HCT116 (cell line): ENCODE measurements at regions not wholly inside any gene's neighbourhood (a gene's known extent, or its start where the extent isn't known, plus 50 kb on each side); places are given as distances from the start of the nearest gene placed in this dataset.

ENCODE experiments used
- ATAC-seq: fragments of 200-7000 bp; cut with Tn5 transposase; 2 replicates; pipeline ENCODE4 v1.9.1; 2020; ENCODE audit warnings: mild to moderate bottlenecking, moderate library complexity
- BruUV-seq: library from RNA; stranded (reverse); fragments of 400-500 nt; replicated peaks from 2 replicates; lab custom pipeline; 2021; lab: Mats Ljungman, UMichigan
- CTCF ChIA-PET: fragments of 300-600 bp; sonication (Branson Sonifier 250); formaldehyde crosslinking; loops from one replicate; lab custom pipeline; 2021; ENCODE audit warnings: antibody characterized with exemption; lab: Charles Lee
- POLR2A ChIA-PET: fragments of 300-600, 350-600 bp; sonication (Branson Sonifier 250); formaldehyde crosslinking; loops from one replicate; lab custom pipeline; 2021; ENCODE audit warnings: antibody characterized with exemption; lab: Charles Lee
- RAD21 ChIA-PET, 2 experiments: fragments of 300-600 bp; sonication (Branson Sonifier 250); formaldehyde crosslinking; loops; one replicate each; lab custom pipeline; 2023; ENCODE audit warnings: low total read pairs in 2 of 2; ENCODE audit not compliant: uncharacterized antibody in 2 of 2, unreplicated experiment in 2 of 2, low non-redundant PET in 1 of 2; lab: Charles Lee
- DNase-seq: peaks from one replicate; pipeline ENCODE4 v3.0.0-alpha.2; 2010; ENCODE audit warnings: low read depth, low spot score
- H2AFZ ChIP-seq: fragments of 200-600 bp; shearing (Covaris generic), sonication (generic); 2 replicates; pipeline ENCODE4 v1.6.1; 2017; ENCODE audit warnings: low read depth, mixed run types, mixed read lengths, antibody characterized with exemption, low read length; ENCODE audit not compliant: poor library complexity, severe bottlenecking
- H3K27ac ChIP-seq: 2 replicates; pipeline ENCODE4 v1.5.1; 2012; ENCODE audit warnings: low read depth, low read length
- H3K27me3 ChIP-seq: fragments of 200-600 bp; sonication (generic); 2 replicates; pipeline ENCODE4 v1.6.1; 2016; ENCODE audit warnings: mixed run types, low read length, mixed read lengths; ENCODE audit not compliant: insufficient read depth
- H3K36me3 ChIP-seq, 2 experiments: fragments of 200-500 bp in 1 of 2; fragments of 200-600 bp in 1 of 2; sonication (Bioruptor generic) in 1 of 2; sonication (generic) in 1 of 2; 2 replicates each; pipeline versions ENCODE4 v1.5.1 to v1.6.1; 2014 to 2016; ENCODE audit warnings: low read length in 2 of 2, inconsistent platforms in 1 of 2, mixed read lengths in 1 of 2, mixed run types in 1 of 2; ENCODE audit not compliant: insufficient read depth in 2 of 2, control insufficient read depth in 1 of 2
- H3K4me1 ChIP-seq, 2 experiments: fragments of 200-600 bp in 1 of 2; sonication (generic) in 1 of 2; 2 replicates each; pipeline versions ENCODE4 v1.5.1 to v1.6.1; 2012 to 2017; ENCODE audit warnings: low read length in 2 of 2, inconsistent platforms in 1 of 2, mild to moderate bottlenecking in 1 of 2, mixed read lengths in 1 of 2, mixed run types in 1 of 2, moderate library complexity in 1 of 2; ENCODE audit not compliant: insufficient read depth in 2 of 2, control insufficient read depth in 1 of 2
- H3K4me2 ChIP-seq: fragments of 200-600 bp; sonication (generic); 2 replicates; pipeline ENCODE4 v1.6.1; 2017; ENCODE audit warnings: mixed run types, low read length, mixed read lengths
- H3K4me3 ChIP-seq, 2 experiments: fragments of 200-600 bp in 1 of 2; sonication (generic) in 1 of 2; replicated peaks in 1 of 2; 2 replicates each; pipeline ENCODE4 v1.5.1; 2011 to 2016; ENCODE audit warnings: low read length in 2 of 2, control low read depth in 1 of 2, low read depth in 1 of 2, mild to moderate bottlenecking in 1 of 2, mixed read lengths in 1 of 2, mixed run types in 1 of 2
- H3K79me2 ChIP-seq: fragments of 200-600 bp; sonication (generic); 2 replicates; pipeline ENCODE4 v1.6.1; 2017; ENCODE audit warnings: mild to moderate bottlenecking, mixed run types, low read length, moderate library complexity, mixed read lengths; ENCODE audit not compliant: insufficient read depth
- H3K9ac ChIP-seq: fragments of 200-600 bp; sonication (generic); 2 replicates; pipeline ENCODE4 v1.6.1; 2016; ENCODE audit warnings: low read length, mixed read lengths
- H3K9me2 ChIP-seq: fragments of 200-600 bp; sonication (generic), shearing (Covaris generic); 2 replicates; pipeline ENCODE4 v1.6.1; 2017; ENCODE audit warnings: mixed run types, mild to moderate bottlenecking, moderate library complexity; ENCODE audit not compliant: insufficient read depth
- H3K9me3 ChIP-seq, 2 experiments: fragments of 200-500 bp in 1 of 2; fragments of 200-600 bp in 1 of 2; sonication (Bioruptor generic) in 1 of 2; sonication (generic) in 1 of 2; 2 replicates each; pipeline ENCODE4 v1.6.1; 2014 to 2017; ENCODE audit warnings: low read length in 2 of 2, mixed read lengths in 2 of 2, inconsistent platforms in 1 of 2, low read depth in 1 of 2, mild to moderate bottlenecking in 1 of 2, mixed run types in 1 of 2, moderate library complexity in 1 of 2; ENCODE audit not compliant: control insufficient read depth in 1 of 2, insufficient read depth in 1 of 2
- H4K20me1 ChIP-seq: fragments of 200-600 bp; sonication (generic), shearing (Covaris generic); 2 replicates; pipeline ENCODE4 v1.6.1; 2017; ENCODE audit warnings: mixed run types, mild to moderate bottlenecking, moderate library complexity; ENCODE audit not compliant: insufficient read depth
- ATF3 ChIP-seq: IDR thresholded peaks from 2 replicates; pipeline ENCODE4 v1.6.1; 2012
- CBX3 ChIP-seq: IDR thresholded peaks from 2 replicates; pipeline ENCODE4 v1.6.1; 2012; ENCODE audit warnings: low read depth
- FOSL1 ChIP-seq: IDR thresholded peaks from 2 replicates; pipeline ENCODE4 v1.6.1; 2012; ENCODE audit warnings: low read depth
- REST ChIP-seq: IDR thresholded peaks from 2 replicates; pipeline ENCODE4 v1.6.1; 2012; ENCODE audit warnings: low read depth
- SRF ChIP-seq: IDR thresholded peaks from 2 replicates; pipeline ENCODE4 v1.6.1; 2012; ENCODE audit warnings: low read depth
- YY1 ChIP-seq: IDR thresholded peaks from 2 replicates; pipeline ENCODE4 v1.6.1; 2011; ENCODE audit warnings: low read length, low read depth, moderate library complexity, mild to moderate bottlenecking; ENCODE audit not compliant: insufficient replicate concordance; ENCODE audit errors: extremely low read depth
- intact Hi-C: fragments of 100-400 bp; cut with micrococcal nuclease; formaldehyde crosslinking; loops from 2 replicates; pipeline ENCODE4 v1.10.0; 2022

- H3K4me3 ChIP-seq: no peak overlapping the region
- no peak overlapping the region for H3K4me2 ChIP-seq
- H3K4me1 ChIP-seq: no peaks in the 10 kb centered on the region
- no peaks in the 10 kb centered on the region for H3K9me2 ChIP-seq
- ChIA-PET RAD21 (no interaction called here), CTCF (no interaction called here), POLR2A (no interaction called here)
- TF ChIP-seq REST (no peak), ATF3 (no peak), FOSL1 (no peak), CBX3 (no peak), SRF (no peak), YY1 (no peak)
- DNase-seq (no peak), ATAC-seq (no peak)
- no peak overlapping the region for H3K9ac ChIP-seq
- H3K27me3 ChIP-seq: no peaks in the 10 kb centered on the region; the same call in 1 of the 2 replicates
- no peaks in the 10 kb centered on the region for H3K36me3 ChIP-seq
- no peaks in the 10 kb centered on the region for H4K20me1 ChIP-seq
- intact Hi-C loops: no loop called here
- no TSS peak for BruUV-seq
- H3K9me3 ChIP-seq: no peaks in the 10 kb centered on the region
- no peaks in the 10 kb centered on the region for H3K79me2 ChIP-seq
- H2AFZ ChIP-seq: no peak overlapping the region
- no peak overlapping the region for H3K27ac ChIP-seq
Observed at GRCh38 chr10:43024524-43024923, 52.3 kb upstream of the RET start.
